Natural killer cell (primary cell): ENCODE measurements at regions not wholly inside any gene's neighbourhood (a gene's known extent, or its start where the extent isn't known, plus 50 kb on each side); places are given as distances from the start of the nearest gene placed in this dataset.

ENCODE experiments used
- ATAC-seq, 3 donors: fragments of 150-1000 bp in 2 of 3; fragments of 200-7000 bp in 1 of 3; cut with Tn5 transposase; 1 replicate in 1 of 3; 2 replicates in 2 of 3; pipeline ENCODE4 v1.10.0; 2021; ENCODE audit warnings: mild to moderate bottlenecking in 2 of 3, moderate library complexity in 2 of 3
- DNase-seq, 2 donors: peaks; one replicate each; pipeline versions ENCODE4 v3.0.0 to v3.0.0-alpha.2; 2013 to 2021; ENCODE audit warnings: mixed read lengths in 1 of 2
- H3K27ac ChIP-seq: one replicate; pipeline ENCODE4 v1.5.1; 2013; ENCODE audit warnings: mild to moderate bottlenecking, low read length
- H3K27me3 ChIP-seq: one replicate; pipeline ENCODE4 v1.6.1; 2013; ENCODE audit warnings: low read length; ENCODE audit not compliant: control insufficient read depth, insufficient read depth
- H3K36me3 ChIP-seq: one replicate; pipeline ENCODE4 v1.6.1; 2013; ENCODE audit warnings: low read length; ENCODE audit not compliant: control insufficient read depth, insufficient read depth
- H3K4me1 ChIP-seq: one replicate; pipeline ENCODE4 v1.6.1; 2013; ENCODE audit warnings: low read length; ENCODE audit not compliant: control insufficient read depth, insufficient read depth
- H3K4me3 ChIP-seq: one replicate; pipeline ENCODE4 v1.5.1; 2013; ENCODE audit warnings: low read length
- H3K9me3 ChIP-seq: one replicate; pipeline ENCODE4 v1.6.1; 2013; ENCODE audit warnings: low read length; ENCODE audit not compliant: control insufficient read depth, insufficient read depth
- H3K27ac Mint-ChIP-seq, 2 donors: one replicate each; pipeline ENCODE4 v1.8.0; 2022; ENCODE audit warnings: mild to moderate bottlenecking in 2 of 2, mixed read lengths in 2 of 2, moderate library complexity in 1 of 2
- H3K27me3 Mint-ChIP-seq, 2 donors: one replicate each; pipeline ENCODE4 v1.8.0; 2022; ENCODE audit warnings: low read depth in 2 of 2, mixed read lengths in 2 of 2
- H3K36me3 Mint-ChIP-seq: one replicate; pipeline ENCODE4 v1.8.0; 2022; ENCODE audit warnings: mixed read lengths
- H3K4me1 Mint-ChIP-seq, 2 donors: one replicate each; pipeline ENCODE4 v1.8.0; 2022; ENCODE audit warnings: mixed read lengths in 2 of 2
- H3K4me3 Mint-ChIP-seq: one replicate; pipeline ENCODE4 v1.8.0; 2022; ENCODE audit warnings: mild to moderate bottlenecking, moderate library complexity, mixed read lengths
- H3K9me3 Mint-ChIP-seq, 2 donors: one replicate each; pipeline ENCODE4 v1.8.0; 2022; ENCODE audit warnings: mixed read lengths in 2 of 2
- WGBS: methylation state at CpG from one replicate; pipeline ENCODE4 v1.1.7; 2013; ENCODE audit warnings: missing lambda C conversion rate; ENCODE audit not compliant: insufficient coverage; 5-methylcytosine and 5-hydroxymethylcytosine counted together
- intact Hi-C: fragments of 100-400 bp; cut with micrococcal nuclease; formaldehyde crosslinking; loops from one replicate; pipeline ENCODE4 v1.14.2; 2022
- TF ChIP-seq, protein P1 (sequence below): fragments of 200-600 bp; IDR thresholded peaks from one replicate; pipeline ENCODE4 v1.8.0; 2022; ENCODE audit warnings: antibody characterized with exemption

DNA sequence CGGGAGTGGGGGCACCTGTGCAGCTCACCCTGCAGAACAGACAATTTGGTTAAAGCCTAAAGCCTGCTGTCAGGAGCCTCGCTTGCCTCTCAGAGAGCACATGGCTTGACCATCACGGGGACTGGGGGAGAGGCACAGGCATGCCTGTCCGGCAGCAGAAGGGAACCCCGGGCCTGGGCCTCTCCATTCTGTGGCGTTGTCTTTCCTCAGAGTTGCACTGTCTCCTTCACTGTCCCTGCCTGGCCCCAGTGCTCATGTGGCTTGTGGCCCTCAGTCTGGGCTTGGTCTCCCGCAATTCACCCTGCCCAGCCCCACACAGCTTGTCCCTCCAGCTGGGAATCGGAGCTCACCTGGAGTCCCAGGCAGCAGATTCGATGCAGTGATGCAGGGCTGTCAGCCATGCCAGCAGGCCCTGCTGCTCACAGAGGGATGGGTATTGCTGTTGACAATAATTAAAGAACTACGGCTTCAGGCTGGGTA lies 189.9 kb downstream of the SEC14L1 start:
- no peak overlapping the region for H3K4me3 ChIP-seq
- Mint-ChIP-seq H3K4me1 (peaks cover 37 to 44% of the 10 kb centered on the region in 2 donors), H3K27me3 (no peaks in the 10 kb centered on the region), H3K9me3 (no peaks in the 10 kb centered on the region), H3K36me3 (no peaks in the 10 kb centered on the region), H3K27ac (no peak overlapping the region), H3K4me3 (no peak overlapping the region)
- no peak for ATAC-seq
- peak in 1 of 2 donors; percentile 15 for DNase-seq
- no peaks in the 10 kb centered on the region for H3K27me3 ChIP-seq
- no peak overlapping the region for H3K27ac ChIP-seq
- H3K4me1 ChIP-seq, result peaks cover 68% of the 10 kb centered on the region
- no peaks in the 10 kb centered on the region for H3K36me3 ChIP-seq
- H3K9me3 ChIP-seq, result no peaks in the 10 kb centered on the region
- TF ChIP-seq, protein P1, sequence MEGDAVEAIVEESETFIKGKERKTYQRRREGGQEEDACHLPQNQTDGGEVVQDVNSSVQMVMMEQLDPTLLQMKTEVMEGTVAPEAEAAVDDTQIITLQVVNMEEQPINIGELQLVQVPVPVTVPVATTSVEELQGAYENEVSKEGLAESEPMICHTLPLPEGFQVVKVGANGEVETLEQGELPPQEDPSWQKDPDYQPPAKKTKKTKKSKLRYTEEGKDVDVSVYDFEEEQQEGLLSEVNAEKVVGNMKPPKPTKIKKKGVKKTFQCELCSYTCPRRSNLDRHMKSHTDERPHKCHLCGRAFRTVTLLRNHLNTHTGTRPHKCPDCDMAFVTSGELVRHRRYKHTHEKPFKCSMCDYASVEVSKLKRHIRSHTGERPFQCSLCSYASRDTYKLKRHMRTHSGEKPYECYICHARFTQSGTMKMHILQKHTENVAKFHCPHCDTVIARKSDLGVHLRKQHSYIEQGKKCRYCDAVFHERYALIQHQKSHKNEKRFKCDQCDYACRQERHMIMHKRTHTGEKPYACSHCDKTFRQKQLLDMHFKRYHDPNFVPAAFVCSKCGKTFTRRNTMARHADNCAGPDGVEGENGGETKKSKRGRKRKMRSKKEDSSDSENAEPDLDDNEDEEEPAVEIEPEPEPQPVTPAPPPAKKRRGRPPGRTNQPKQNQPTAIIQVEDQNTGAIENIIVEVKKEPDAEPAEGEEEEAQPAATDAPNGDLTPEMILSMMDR, result no peak
- intact Hi-C loops, result loop anchor here (1.0 to 5.0 kb wide), 4 partner anchors 42 to 165 kb away; no protein-coding TSS in a partner anchor
- WGBS, result 93% methylated on average over 10 of the region's 10 CpGs

- TF ChIP-seq, protein P1, result peak; percentile 88
- DNase-seq (peak; percentile 93 to 97), ATAC-seq (peak; percentile 88 to 95 (median 93))
- H3K27ac ChIP-seq, result peak overlapping the region; percentile 68
- no peaks in the 10 kb centered on the region for H3K27me3 ChIP-seq
- Mint-ChIP-seq H3K27ac (peak overlapping the region; percentile 83 to 96), H3K4me1 (peaks cover 29 to 37% of the 10 kb centered on the region in 2 donors), H3K27me3 (no peaks in the 10 kb centered on the region), H3K9me3 (no peaks in the 10 kb centered on the region), H3K4me3 (peak overlapping the region; percentile 82), H3K36me3 (no peaks in the 10 kb centered on the region)
- peak overlapping the region; percentile 26 for H3K4me3 ChIP-seq
- no peaks in the 10 kb centered on the region for H3K36me3 ChIP-seq
- H3K9me3 ChIP-seq, result no peaks in the 10 kb centered on the region
- WGBS, result 6% methylated on average over 20 of the region's 23 CpGs
- peaks cover 60% of the 10 kb centered on the region for H3K4me1 ChIP-seq
- intact Hi-C loops, result loop anchor here (1.0 to 5.0 kb wide), 4 partner anchors 41 to 164 kb away; no protein-coding TSS in a partner anchor
Observed at GRCh38 chr17:77331301-77331864, 190.6 kb downstream of the SEC14L1 start.

DNA sequence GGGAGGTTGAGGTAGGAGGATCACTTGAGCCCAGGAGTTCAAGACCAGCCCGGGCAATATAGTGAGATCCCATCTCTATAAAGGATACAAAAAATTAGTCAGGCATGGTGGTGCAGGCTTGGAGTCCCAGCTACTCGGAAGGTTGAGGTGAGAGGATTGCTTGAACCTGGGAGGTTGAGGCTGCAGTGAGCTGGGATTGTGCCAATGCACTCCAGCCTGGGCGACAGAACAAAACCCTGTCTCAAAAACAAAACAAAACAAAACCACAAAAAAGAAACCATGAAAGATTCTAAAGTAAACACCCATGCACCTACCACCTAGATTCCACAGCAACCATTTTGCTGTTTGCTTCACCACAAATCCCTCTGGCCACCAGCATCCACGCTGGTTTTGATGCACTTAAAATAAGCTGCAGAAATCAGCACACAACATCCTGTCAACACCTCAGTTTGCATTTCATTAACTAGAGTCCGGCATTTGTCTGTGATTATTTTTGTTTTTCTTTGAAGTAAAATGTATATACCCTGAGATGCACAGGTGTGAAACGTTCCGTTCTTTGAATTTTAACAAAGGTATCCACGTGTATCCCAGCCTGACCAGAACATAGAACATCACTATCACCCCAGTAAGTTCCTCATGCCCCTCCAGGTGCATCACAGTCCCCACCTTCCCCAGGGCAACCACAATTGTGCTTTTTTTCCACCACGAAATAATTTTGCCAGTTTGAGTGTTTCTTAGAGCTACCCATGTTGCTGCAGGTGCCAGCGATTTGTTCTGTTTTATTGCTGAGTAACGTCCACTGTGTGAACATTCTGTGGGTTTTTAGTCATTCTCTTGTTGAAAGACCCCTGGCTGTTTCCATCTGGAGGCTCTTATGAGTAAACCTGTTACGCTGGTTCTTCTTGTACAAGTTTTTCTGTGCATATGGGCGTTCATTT lies 191.5 kb downstream of the SEC14L1 start:
- DNase-seq, result peak; percentile 17 to 82
- Histone ChIP-seq H3K27ac (peak overlapping the region; percentile 68), H3K9me3 (peaks cover 4% of the 10 kb centered on the region), H3K4me3 (peak overlapping the region; percentile 26), H3K36me3 (no peaks in the 10 kb centered on the region), H3K4me1 (peaks cover 51% of the 10 kb centered on the region), H3K27me3 (no peaks in the 10 kb centered on the region)
- H3K27me3 Mint-ChIP-seq, result no peaks in the 10 kb centered on the region
- peaks cover 26 to 33% of the 10 kb centered on the region in 2 donors for H3K4me1 Mint-ChIP-seq
- H3K36me3 Mint-ChIP-seq, result no peaks in the 10 kb centered on the region
- TF ChIP-seq, protein P1, result no peak
- peak overlapping the region; percentile 83 to 96 for H3K27ac Mint-ChIP-seq
- H3K4me3 Mint-ChIP-seq, result peak overlapping the region; percentile 82
- ATAC-seq, result peak; percentile 16 to 37 (median 27)
- intact Hi-C loops, result loop anchor here (2.0 to 5.0 kb wide), 2 partner anchors 40 to 108 kb away; no protein-coding TSS in a partner anchor
- H3K9me3 Mint-ChIP-seq, result no peaks in the 10 kb centered on the region
- WGBS, result 12% methylated on average over 10 of the region's 13 CpGs
